NOMO-1 (cell line): ENCODE measurements at regions not wholly inside any gene's neighbourhood (a gene's known extent, or its start where the extent isn't known, plus 50 kb on each side); places are given as distances from the start of the nearest gene placed in this dataset.

Source experiments
- DNase-seq, 2 experiments: peaks; one replicate each; lab custom pipeline; 2025; ENCODE audit not compliant: unreplicated experiment in 2 of 2; lab: John Stamatoyannopoulos, UW

DNA sequence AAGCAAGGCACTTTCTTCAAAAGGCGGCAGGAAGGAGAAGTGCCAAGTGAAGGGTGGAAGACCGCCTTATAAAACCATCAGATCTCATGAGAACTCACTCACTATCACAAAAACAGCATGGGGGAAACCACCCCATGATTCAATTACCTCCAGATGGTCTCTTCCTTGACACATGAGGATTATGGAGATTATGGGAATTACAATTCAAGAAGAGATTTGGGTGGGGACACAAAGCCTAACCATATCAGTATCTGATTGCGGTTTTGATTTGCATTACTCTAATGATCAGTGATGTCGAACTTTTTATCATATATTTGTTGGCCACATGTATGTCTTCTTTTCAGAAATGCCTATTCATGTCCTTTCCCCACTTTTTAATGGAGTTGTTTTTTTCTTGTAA lies 549.3 kb upstream of the IL12A start:
- DNase-seq, result no peak

- DNase-seq, result no peak
These were observed 547.4 kb upstream of the IL12A start for GRCh38 chr3:159441279-159441678.

DNA sequence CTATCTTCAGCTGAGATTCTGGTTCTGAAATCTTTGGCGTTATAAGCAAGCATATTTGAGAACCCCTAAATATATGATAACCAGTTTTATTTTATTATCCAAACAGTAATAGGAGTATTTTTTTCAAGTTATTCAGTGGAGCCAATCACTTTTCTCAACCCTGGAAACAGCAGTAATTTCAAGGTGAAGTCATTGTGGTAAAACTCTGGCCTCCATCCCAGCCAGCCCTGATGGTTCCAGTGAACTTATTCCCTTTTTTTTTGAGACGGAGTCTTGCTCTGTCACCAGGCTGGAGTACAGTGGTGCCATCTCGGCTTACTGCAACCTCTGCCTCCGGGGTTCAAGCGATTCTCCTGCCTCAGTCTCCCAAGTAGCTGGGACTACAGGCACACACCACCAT lies 545.4 kb upstream of the IL12A start:
- DNase-seq, result no peak

DNA sequence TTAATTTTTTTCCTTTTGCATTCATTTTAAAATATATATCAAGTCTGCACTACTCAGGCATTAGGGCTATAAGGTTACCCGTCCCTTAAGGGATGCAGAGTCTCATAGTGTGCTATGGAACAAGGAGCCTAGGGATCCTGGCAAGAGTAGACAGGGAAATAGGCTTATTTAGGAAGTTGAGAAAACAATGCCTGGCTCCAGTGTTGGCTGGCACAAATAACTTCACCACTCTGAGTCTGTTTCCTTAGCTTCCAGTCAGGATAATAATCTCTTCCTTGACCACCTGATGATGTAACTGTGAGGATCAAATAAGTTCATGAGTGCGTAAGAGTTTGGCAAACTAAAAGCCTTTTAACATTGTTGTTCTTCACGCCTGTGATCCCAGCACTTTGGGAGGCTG lies 540.8 kb upstream of the IL12A start:
- DNase-seq, result no peak

DNA sequence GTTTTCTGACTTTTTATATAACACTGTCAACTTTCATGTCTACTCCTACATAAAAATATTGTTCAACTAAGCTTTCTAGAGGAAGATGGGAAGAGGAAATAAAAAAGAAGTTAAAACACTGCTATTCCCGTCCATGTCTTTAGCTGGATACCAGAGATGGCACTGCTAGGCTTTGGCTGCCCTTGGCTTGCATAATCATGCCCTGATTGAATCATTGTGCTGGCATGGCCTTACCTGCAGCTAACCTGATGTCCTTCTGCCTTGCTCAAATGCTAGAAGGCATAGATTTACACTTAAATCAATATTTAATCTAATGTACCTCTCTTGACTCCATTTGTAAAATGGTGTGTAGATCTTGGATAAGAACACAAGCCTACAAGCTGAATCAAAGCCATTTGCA lies 539.7 kb upstream of the IL12A start:
- DNase-seq, result no peak

GRCh38 chr3:159451067-159451466 lies 537.6 kb upstream of the IL12A start:
- no peak for DNase-seq

GRCh38 chr3:159451482-159451881 lies 537.2 kb upstream of the IL12A start:
- DNase-seq, result no peak

GRCh38 chr3:159453036-159453435 lies 535.6 kb upstream of the IL12A start:
- no peak for DNase-seq

DNA sequence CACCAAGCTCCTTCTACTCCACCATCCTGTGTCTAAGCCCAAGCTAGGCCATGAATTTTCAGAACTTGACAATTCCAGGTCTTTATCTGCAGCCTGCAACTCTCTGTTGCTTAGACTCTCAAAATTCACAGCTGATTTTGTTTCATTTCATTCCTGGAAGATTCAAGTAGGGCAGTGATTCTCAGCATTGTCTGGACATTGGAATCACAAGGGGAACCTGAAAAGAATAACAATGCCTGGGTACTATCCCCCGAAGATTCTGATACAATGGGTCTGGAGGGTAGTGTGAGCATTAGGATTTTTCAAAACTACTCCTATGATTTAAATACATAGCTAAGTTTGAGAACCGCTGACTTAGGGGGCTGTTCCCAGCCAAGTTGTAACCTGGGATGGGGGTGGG lies 534.7 kb upstream of the IL12A start:
- no peak for DNase-seq

DNA sequence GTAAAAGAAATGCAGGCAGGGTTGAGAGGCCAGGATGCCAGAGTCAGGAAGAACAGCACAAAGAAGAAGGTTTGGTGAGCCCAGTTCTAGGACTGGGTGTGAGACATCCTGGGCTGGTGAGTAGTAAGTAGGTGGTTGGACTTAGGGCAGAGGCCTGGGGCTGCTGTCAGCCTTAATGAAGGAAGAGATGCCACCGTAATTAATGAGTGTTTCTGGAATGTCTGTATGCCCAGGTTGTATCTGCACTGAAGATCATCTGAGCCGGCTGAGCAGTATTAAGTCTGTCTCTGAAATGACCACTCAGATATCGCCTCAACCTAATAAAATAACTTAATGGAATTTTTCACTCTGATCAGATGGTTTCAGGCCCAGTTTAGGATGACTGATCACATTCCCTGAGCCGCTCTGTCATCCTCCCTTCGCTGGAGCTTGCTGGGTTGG lies 532.9 kb upstream of the IL12A start:
- DNase-seq, result no peak

DNA sequence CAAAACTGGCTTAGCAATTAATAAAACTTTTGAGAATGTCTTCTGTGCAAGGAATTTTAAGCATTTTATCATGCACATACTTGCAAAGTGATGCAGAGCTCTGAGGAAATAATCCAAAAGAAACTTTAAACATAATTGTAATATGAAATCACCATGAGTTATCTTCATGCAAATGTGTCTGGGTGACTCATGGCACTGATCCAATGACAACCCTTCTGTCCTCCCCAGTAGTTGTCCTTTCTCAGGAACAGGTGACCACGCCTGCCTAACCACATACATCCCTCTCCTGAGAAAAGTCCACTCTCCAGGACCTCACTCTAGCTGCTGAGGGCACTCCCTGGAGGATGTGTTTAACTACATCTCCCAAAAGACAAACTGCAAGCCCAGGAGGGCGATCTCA lies 530.6 kb upstream of the IL12A start:
- no peak for DNase-seq

GRCh38 chr3:159458982-159459381 lies 529.7 kb upstream of the IL12A start:
- peak; percentile 40 to 88 for DNase-seq

DNA sequence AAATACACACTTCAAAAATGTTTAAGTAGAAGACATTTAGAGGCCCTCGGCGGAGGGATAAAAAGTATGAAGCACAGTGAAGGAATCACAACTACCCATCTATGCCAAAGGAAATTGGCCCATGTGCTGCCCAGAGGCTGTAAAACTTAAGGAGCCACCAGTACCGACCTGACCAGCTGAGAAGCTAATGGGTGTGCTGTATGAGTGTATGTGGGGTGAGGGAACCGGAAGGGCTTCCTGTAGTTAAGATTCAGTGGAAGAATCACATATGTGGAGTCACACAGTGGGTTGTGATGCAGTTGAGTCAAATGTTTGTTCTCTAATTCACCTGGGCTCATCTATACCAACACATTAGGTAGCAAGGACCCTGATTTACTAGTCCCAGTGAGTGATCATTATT lies 516.0 kb upstream of the IL12A start:
- no peak for DNase-seq

- DNase-seq, result no peak
These were observed 515.4 kb upstream of the IL12A start for GRCh38 chr3:159473206-159473605.

DNA sequence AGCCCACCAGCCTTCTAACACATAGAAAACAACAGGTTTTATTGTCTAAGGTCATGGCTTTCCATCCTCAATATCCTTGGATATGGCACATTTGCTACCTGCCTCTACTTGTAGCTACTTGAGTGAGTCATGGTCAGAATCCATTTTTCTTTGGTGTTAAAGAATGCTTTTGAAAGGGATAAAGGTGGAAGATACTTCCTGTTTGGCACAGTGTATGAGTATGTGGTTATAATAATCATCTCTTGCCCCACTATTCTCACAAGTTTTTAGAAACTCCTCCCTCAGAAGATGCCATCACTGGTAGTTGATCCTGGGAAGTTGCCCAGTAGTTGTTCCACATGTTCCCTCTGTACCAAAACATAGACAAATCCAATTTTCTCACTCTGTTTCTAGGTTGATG lies 508.6 kb upstream of the IL12A start:
- DNase-seq, result no peak

GRCh38 chr3:159482241-159482993 lies 506.2 kb upstream of the IL12A start:
- DNase-seq, result no peak

- DNase-seq, result no peak
These were observed 505.7 kb upstream of the IL12A start for GRCh38 chr3:159482994-159483367.

DNA sequence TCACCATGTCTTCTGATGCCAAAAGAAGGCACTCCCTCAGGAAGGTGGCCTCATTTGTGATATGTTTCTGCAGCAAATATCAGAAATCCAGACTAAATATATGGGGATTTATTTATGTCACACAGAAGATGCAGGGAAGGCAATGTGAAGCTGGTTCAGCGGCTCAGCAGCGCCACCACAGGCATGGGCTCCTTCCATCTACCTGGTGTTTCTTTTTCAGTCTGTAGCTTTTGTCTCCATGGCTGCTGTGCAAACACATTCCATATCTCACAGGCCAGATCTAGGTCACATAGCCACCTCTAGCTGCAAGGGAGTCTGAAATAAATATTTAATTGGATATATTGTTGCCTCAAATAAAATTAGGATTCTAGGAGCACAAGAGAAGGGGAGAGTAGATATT lies 502.1 kb upstream of the IL12A start:
- no peak for DNase-seq

- no peak for DNase-seq
These were observed 501.3 kb upstream of the IL12A start for GRCh38 chr3:159487304-159487703.

DNA sequence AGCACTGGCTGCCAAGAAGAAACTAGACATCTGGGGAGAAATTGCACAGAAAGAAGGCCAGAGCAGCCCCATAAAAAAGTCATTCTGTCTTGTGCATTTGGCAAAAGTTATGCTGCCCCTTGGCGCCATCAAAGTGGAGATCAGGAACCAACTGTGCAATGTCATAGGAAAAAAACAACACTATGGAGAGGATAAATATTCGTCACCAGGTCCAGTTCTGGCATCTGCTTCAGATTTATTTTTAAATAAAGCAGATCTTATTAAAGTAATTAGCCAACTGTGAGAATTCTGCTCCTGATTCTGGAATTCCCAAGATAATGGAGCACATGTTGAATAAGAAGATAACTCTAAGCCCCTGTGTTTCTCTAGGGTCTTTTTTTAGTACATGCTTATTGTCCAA lies 500.0 kb upstream of the IL12A start:
- DNase-seq, result no peak

- DNase-seq, result no peak
These were observed 491.3 kb upstream of the IL12A start for GRCh38 chr3:159497361-159497760.

- no peak for DNase-seq
These were observed 489.4 kb upstream of the IL12A start for GRCh38 chr3:159499031-159499793.
